H9 (cell line): ENCODE measurements at regions not wholly inside any gene's neighbourhood (a gene's known extent, or its start where the extent isn't known, plus 50 kb on each side); places are given as distances from the start of the nearest gene placed in this dataset.

Experiments used
- DNase-seq: peaks from one replicate; pipeline ENCODE4 v3.0.0-alpha.2; 2017
- H2AFZ ChIP-seq: one replicate; pipeline ENCODE4 v1.6.1; 2013; ENCODE audit warnings: mild to moderate bottlenecking, low read length, control low read depth, moderate library complexity
- H2AK5ac ChIP-seq: 2 replicates; pipeline ENCODE4 v1.6.1; 2013; ENCODE audit warnings: low read length, control low read depth, mixed read lengths; ENCODE audit not compliant: insufficient read length
- H2BK120ac ChIP-seq: one replicate; pipeline ENCODE4 v1.6.1; 2013; ENCODE audit warnings: low read depth, mild to moderate bottlenecking, low read length, control low read depth, inconsistent platforms; ENCODE audit not compliant: poor library complexity, severe bottlenecking
- H2BK12ac ChIP-seq: 2 replicates; pipeline ENCODE4 v1.6.1; 2013; ENCODE audit warnings: low read length, control low read depth, mixed read lengths, low read depth; ENCODE audit not compliant: insufficient read length
- H2BK15ac ChIP-seq: 2 replicates; pipeline ENCODE4 v1.6.1; 2013; ENCODE audit warnings: low read depth, low read length, control low read depth
- H2BK20ac ChIP-seq: one replicate; pipeline ENCODE4 v1.6.1; 2013; ENCODE audit warnings: low read depth, mild to moderate bottlenecking, low read length, control low read depth, inconsistent platforms; ENCODE audit not compliant: poor library complexity, severe bottlenecking
- H2BK5ac ChIP-seq: 2 replicates; pipeline ENCODE4 v1.6.1; 2013; ENCODE audit warnings: low read length, control low read depth, mixed read lengths; ENCODE audit not compliant: insufficient read length
- H3K14ac ChIP-seq: 2 replicates; pipeline ENCODE4 v1.6.1; 2013; ENCODE audit warnings: low read length, control low read depth; ENCODE audit not compliant: insufficient read depth
- H3K18ac ChIP-seq: 2 replicates; pipeline ENCODE4 v1.6.1; 2013; ENCODE audit warnings: low read depth, mild to moderate bottlenecking, mixed read lengths, low read length, control low read depth; ENCODE audit not compliant: insufficient read length
- H3K23ac ChIP-seq: 2 replicates; pipeline ENCODE4 v1.6.1; 2013; ENCODE audit warnings: low read length, control low read depth, mixed read lengths, low read depth; ENCODE audit not compliant: insufficient read length
- H3K23me2 ChIP-seq: 2 replicates; pipeline ENCODE4 v1.6.1; 2013; ENCODE audit warnings: low read depth, mild to moderate bottlenecking, mixed read lengths, low read length, control low read depth; ENCODE audit not compliant: insufficient read length, poor library complexity, severe bottlenecking
- H3K27ac ChIP-seq: 2 replicates; pipeline ENCODE4 v1.5.1; 2013; ENCODE audit warnings: low read length, control low read depth, mixed read lengths, low read depth; ENCODE audit not compliant: insufficient read length
- H3K27me3 ChIP-seq: 2 replicates; pipeline ENCODE4 v1.6.1; 2013; ENCODE audit warnings: low read length, control low read depth, inconsistent platforms; ENCODE audit not compliant: insufficient read depth
- H3K4ac ChIP-seq: 2 replicates; pipeline ENCODE4 v1.6.1; 2013; ENCODE audit warnings: low read depth, mild to moderate bottlenecking, control low read depth, inconsistent platforms, low read length, moderate library complexity
- H3K4me1 ChIP-seq: 2 replicates; pipeline ENCODE4 v1.6.1; 2013; ENCODE audit warnings: low read length, control low read depth, inconsistent platforms; ENCODE audit not compliant: insufficient read depth
- H3K4me2 ChIP-seq: 2 replicates; pipeline ENCODE4 v1.6.1; 2013; ENCODE audit warnings: low read length, control low read depth, mixed read lengths; ENCODE audit not compliant: insufficient read length, insufficient read depth
- H3K56ac ChIP-seq: 2 replicates; pipeline ENCODE4 v1.6.1; 2013; ENCODE audit warnings: low read depth, mild to moderate bottlenecking, mixed read lengths, low read length, control low read depth; ENCODE audit not compliant: insufficient read length
- H3K79me1 ChIP-seq: 2 replicates; pipeline ENCODE4 v1.6.1; 2013; ENCODE audit warnings: low read depth, mild to moderate bottlenecking, moderate library complexity, low read length, control low read depth, inconsistent platforms; ENCODE audit not compliant: insufficient read depth, poor library complexity, severe bottlenecking
- H3K79me2 ChIP-seq: 2 replicates; pipeline ENCODE4 v1.6.1; 2013; ENCODE audit warnings: low read length, control low read depth, inconsistent platforms; ENCODE audit not compliant: insufficient read depth
- H3K9ac ChIP-seq: 2 replicates; pipeline ENCODE4 v1.6.1; 2013; ENCODE audit warnings: low read length, control low read depth, mixed read lengths; ENCODE audit not compliant: insufficient read length; ENCODE audit errors: extremely low read depth
- H3K9me3 ChIP-seq: one replicate; pipeline ENCODE4 v1.6.1; 2013; ENCODE audit warnings: low read depth, low read length, inconsistent platforms; ENCODE audit not compliant: control insufficient read depth
- H3T11ph ChIP-seq: one replicate; pipeline ENCODE4 v1.6.1; 2013; ENCODE audit warnings: mild to moderate bottlenecking, low read length, control low read depth, inconsistent platforms
- H4K20me1 ChIP-seq: one replicate; pipeline ENCODE4 v1.6.1; 2013; ENCODE audit not compliant: control insufficient read depth, insufficient read length, insufficient read depth
- H4K5ac ChIP-seq: 2 replicates; pipeline ENCODE4 v1.6.1; 2013; ENCODE audit warnings: low read depth, mild to moderate bottlenecking, mixed read lengths, low read length, control low read depth; ENCODE audit not compliant: insufficient read length
- H4K8ac ChIP-seq: replicated peaks from 2 replicates; pipeline ENCODE4 v1.6.1; 2013; ENCODE audit warnings: low read length, control low read depth, mixed read lengths, low read depth; ENCODE audit not compliant: insufficient read length
- H4K91ac ChIP-seq: 2 replicates; pipeline ENCODE4 v1.6.1; 2013; ENCODE audit warnings: low read depth, mild to moderate bottlenecking, moderate library complexity, mixed read lengths, low read length, control low read depth; ENCODE audit not compliant: insufficient read length
- H3K27ac Mint-ChIP-seq, 3 experiments: 2 replicates in 2 of 3; 3 replicates in 1 of 3; pipeline ENCODE4 v1.8.0; 2020 to 2021; ENCODE audit warnings: mixed read lengths in 3 of 3, mild to moderate bottlenecking in 1 of 3, moderate library complexity in 1 of 3
- H3K27me3 Mint-ChIP-seq: 2 replicates; pipeline ENCODE4 v1.8.0; 2021; ENCODE audit warnings: low read depth, mild to moderate bottlenecking, moderate library complexity, mixed read lengths
- H3K36me3 Mint-ChIP-seq, 3 experiments: 2 replicates in 2 of 3; 3 replicates in 1 of 3; pipeline ENCODE4 v1.8.0; 2020 to 2021; ENCODE audit warnings: low read depth in 3 of 3, mixed read lengths in 3 of 3; ENCODE audit not compliant: insufficient read depth in 1 of 3
- H3K4me1 Mint-ChIP-seq, 2 experiments: 2 replicates each; pipeline ENCODE4 v1.8.0; 2020; ENCODE audit warnings: mixed read lengths in 2 of 2
- H3K4me3 Mint-ChIP-seq, 2 experiments: 2 replicates in 1 of 2; 3 replicates in 1 of 2; pipeline ENCODE4 v1.8.0; 2020 to 2021; ENCODE audit warnings: mild to moderate bottlenecking in 2 of 2, mixed read lengths in 2 of 2, moderate library complexity in 1 of 2
- H3K9me3 Mint-ChIP-seq, 2 experiments: 2 replicates in 1 of 2; 3 replicates in 1 of 2; pipeline ENCODE4 v1.8.0; 2020; ENCODE audit warnings: mild to moderate bottlenecking in 2 of 2, mixed read lengths in 2 of 2, moderate library complexity in 1 of 2
- WGBS: extraction: QIAGEN DNeasy Blood & Tissue Kit; methylation state at CpG from one replicate; pipeline ENCODE4 v1.1.7; 2013; ENCODE audit warnings: missing lambda C conversion rate, low lambda C conversion rate, mixed read lengths; ENCODE audit not compliant: insufficient read length; ENCODE audit errors: extremely low coverage; 5-methylcytosine and 5-hydroxymethylcytosine counted together
- TF ChIP-seq, protein P1 (sequence below): fragments of 200-600 bp; sonication (generic); conservative IDR thresholded peaks from 3 replicates; pipeline ENCODE4 v1.8.0; 2021; ENCODE audit warnings: antibody characterized with exemption, mild to moderate bottlenecking

DNA sequence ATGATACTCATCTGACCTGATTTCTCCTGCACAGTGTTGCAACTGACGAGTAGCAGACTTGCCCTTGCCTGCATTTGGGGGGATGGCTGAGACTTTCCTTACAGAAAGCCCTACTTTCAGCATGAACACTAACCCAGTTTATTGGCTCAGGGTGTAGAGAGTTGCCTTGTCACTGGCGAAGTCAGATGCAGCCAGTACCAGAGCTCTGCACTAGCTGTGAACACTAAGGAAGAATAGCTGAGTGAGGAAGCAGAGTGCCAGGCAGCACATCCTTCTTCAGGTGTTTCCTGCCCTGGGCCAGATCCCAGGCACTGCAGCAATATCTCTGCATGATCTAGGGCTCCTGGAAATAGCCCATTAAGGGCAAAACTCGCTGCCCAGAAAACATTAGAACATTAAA lies 154.0 kb upstream of the SYNPR start:
- no peak overlapping the region for H3K56ac ChIP-seq
- H3K79me2 ChIP-seq = no peaks in the 10 kb centered on the region
- Mint-ChIP-seq H3K4me3 (no peak overlapping the region), H3K27ac (no peak overlapping the region), H3K27me3 (0 out of 2 replicates have a peak, but pooled peaks cover under 1% of the 10 kb centered on the region), H3K4me1 (peaks cover under 1 to 8% of the 10 kb centered on the region in 2 experiments; a peak in 3 of 4 replicates), H3K9me3 (no peaks in the 10 kb centered on the region), H3K36me3 (peaks cover 0 to 5% (median 4%) of the 10 kb centered on the region in 3 experiments; a peak in 3 of 7 replicates)
- H2BK15ac ChIP-seq = no peak overlapping the region; the same call in 1 of the 2 replicates
- no peak overlapping the region for H3K27ac ChIP-seq
- H3K14ac ChIP-seq = no peak overlapping the region
- no peak overlapping the region for H3K4ac ChIP-seq
- H4K5ac ChIP-seq = no peak overlapping the region
- H4K8ac ChIP-seq = no peak overlapping the region
- H3K4me1 ChIP-seq = peaks cover 4% of the 10 kb centered on the region; the same call in 1 of the 2 replicates
- no peak overlapping the region for H3K18ac ChIP-seq
- no peaks in the 10 kb centered on the region for H3K27me3 ChIP-seq
- H2BK5ac ChIP-seq = no peak overlapping the region
- H3K9ac ChIP-seq = no peak overlapping the region
- H2BK12ac ChIP-seq = no peak overlapping the region
- H3T11ph ChIP-seq = no peak overlapping the region
- no peak overlapping the region for H2BK20ac ChIP-seq
- H3K23ac ChIP-seq = no peak overlapping the region
- TF ChIP-seq, protein P1, sequence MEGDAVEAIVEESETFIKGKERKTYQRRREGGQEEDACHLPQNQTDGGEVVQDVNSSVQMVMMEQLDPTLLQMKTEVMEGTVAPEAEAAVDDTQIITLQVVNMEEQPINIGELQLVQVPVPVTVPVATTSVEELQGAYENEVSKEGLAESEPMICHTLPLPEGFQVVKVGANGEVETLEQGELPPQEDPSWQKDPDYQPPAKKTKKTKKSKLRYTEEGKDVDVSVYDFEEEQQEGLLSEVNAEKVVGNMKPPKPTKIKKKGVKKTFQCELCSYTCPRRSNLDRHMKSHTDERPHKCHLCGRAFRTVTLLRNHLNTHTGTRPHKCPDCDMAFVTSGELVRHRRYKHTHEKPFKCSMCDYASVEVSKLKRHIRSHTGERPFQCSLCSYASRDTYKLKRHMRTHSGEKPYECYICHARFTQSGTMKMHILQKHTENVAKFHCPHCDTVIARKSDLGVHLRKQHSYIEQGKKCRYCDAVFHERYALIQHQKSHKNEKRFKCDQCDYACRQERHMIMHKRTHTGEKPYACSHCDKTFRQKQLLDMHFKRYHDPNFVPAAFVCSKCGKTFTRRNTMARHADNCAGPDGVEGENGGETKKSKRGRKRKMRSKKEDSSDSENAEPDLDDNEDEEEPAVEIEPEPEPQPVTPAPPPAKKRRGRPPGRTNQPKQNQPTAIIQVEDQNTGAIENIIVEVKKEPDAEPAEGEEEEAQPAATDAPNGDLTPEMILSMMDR = no peak
- no peaks in the 10 kb centered on the region for H4K20me1 ChIP-seq
- no peak overlapping the region for H2AFZ ChIP-seq
- no peak overlapping the region for H2BK120ac ChIP-seq
- no peak overlapping the region for H3K4me2 ChIP-seq
- H3K9me3 ChIP-seq = no peaks in the 10 kb centered on the region
- H2AK5ac ChIP-seq = no peak overlapping the region
- no peak for DNase-seq
- no peaks in the 10 kb centered on the region for H3K79me1 ChIP-seq
- no peaks in the 10 kb centered on the region for H3K23me2 ChIP-seq
- H4K91ac ChIP-seq = no peak overlapping the region
- WGBS = no CpG with 5 or more reads among the region's 3 CpGs
